ENCODE measurements at regions not wholly inside any gene's neighbourhood (a gene's known extent, or its start where the extent isn't known, plus 50 kb on each side); places are given as distances from the start of the nearest gene placed in this dataset.
"Not testable (repeated sequence)": the region's sequence is repeated elsewhere in the genome, so short reads cannot be mapped to it uniquely, and the experiment has no call there.

DNA sequence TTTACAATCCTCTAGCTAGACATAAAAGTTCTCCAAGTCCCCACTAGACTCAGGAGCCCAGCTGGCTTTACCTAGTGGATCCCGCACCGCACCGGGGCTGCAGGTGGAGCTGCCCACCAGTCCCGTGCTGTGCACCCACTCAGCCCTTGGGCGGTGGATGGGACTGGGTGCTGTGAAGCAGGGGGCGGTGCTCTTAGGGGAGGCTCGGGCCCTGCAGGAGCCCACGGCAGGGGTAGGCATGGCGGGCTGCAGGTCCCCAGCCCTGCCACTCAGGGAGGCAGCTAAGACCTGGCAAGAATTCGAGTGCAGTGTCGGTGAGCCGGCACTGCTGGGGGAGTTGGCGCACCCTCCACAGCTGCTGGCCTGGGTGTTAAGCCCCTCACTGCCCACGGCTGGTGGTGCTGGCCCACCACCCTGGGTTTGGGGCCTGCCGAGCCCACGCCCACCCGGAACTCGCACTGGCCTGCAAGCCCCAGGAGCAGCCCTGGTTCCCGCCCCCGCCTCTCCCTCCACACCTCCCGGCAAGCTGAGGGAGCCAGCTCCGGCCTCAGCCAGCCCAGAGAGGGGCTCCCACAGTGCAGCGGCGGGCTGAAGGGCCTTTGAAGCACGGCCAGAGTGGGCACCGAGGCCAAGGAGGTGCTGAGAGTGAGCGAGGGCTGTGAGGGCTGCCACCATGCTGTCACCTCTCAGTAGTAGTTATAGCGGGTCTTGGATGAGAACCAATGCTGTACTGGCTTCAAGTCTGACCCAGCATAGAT is 255.2 kb downstream of the CDH7 start:
- Mint-ChIP-seq H3K9me3 (peaks cover 0 to 23% (median 11%) of the 10 kb centered on the region in 9 donors), H3K4me1 (peaks cover 0 to 2% (median 0%) of the 10 kb centered on the region in 4 donors), H3K36me3 (no peaks in the 10 kb centered on the region), H3K4me3 (no peak overlapping the region), H3K27ac (no peak overlapping the region), H3K27me3 (no peaks in the 10 kb centered on the region)
- DNase-seq (no peak), ATAC-seq (no peak)
- POLR2A ChIA-PET, result no interaction called here

DNA sequence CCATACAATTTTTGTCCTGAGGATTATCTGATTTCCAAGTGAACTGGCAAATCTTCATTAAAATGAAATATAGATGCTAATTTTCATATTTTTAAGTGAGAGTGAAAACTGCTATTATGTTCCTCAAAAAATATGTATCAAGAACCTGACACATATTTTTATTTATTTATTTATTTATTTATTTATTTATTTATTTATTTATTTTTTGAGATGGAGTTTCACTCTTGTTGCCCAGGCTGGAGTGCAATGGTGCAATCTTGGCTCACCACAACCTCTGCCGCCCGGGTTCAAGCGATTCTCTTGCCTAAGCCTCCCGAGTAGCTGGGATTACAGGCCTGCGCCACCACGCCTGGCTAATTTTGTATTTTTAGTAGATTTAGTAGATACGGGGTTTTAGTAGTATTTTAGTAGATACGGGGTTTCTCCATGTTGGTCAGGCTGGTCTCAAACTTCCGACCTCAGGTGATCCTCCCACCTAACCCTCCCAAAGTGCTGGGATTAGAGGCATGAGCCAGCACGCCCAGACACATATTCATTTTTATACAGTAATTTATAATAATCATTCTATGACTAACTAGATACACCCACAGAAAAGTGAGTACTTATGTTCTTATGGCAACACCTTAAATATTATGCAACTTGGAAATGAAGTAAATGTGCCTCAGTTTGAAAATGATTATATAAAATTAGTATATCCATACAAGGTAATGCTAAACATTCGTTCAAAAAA is 248.3 kb downstream of the CDH7 start:
- H3K9me3 Mint-ChIP-seq, result peaks cover 0 to 23% (median 4%) of the 10 kb centered on the region in 9 donors
- H3K4me1 Mint-ChIP-seq, DNase-seq, H3K4me3 Mint-ChIP-seq, POLR2A ChIA-PET, H3K27ac Mint-ChIP-seq, H3K36me3 Mint-ChIP-seq, ATAC-seq, H3K27me3 Mint-ChIP-seq: not testable (repeated sequence)

DNA sequence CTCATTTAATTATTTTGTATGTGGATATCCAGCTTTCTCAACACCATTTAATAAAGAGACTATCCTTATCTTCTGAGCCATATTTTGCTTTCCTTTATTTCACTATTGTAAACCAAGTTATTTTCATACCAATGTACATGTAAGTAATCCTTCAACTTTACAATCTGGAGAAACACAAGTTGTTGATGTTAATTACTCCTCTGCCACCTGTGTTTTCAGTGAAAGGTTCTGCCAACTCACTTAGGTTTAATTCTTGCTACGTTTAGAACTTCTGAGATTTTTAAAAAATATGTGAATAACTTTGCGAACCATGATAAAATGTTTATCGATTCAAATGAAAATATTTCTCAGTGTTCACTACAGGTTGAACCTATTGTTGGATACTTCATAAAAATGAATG is 244.4 kb downstream of the CDH7 start:
- ATAC-seq (no peak), DNase-seq (no peak)
- Mint-ChIP-seq H3K4me1 (no peaks in the 10 kb centered on the region), H3K27ac (no peak overlapping the region), H3K27me3 (no peaks in the 10 kb centered on the region), H3K36me3 (no peaks in the 10 kb centered on the region), H3K9me3 (peaks cover 0 to 5% (median 0%) of the 10 kb centered on the region in 9 donors), H3K4me3 (no peak overlapping the region)
- POLR2A ChIA-PET, result no interaction called here

DNA sequence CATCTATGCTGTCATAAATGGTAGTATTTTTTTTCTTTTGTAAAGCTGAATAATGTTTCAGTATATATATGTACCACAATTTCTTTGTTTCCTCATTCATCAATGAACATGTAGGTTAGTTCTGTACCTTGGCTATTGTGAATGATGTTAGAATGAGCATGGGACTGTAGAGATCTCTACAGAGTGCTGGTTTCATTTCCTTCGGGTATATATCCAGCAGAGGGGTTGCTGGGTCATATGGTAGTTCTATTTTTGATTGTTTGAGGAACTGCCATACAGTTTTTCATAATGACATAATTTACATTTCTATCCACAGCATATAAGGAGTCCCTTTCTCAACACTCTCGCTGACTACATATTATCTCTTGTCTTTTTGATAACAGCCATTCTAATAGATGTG is 243.5 kb downstream of the CDH7 start:
- Mint-ChIP-seq H3K4me1 (no peaks in the 10 kb centered on the region), H3K36me3 (no peaks in the 10 kb centered on the region), H3K4me3 (no peak overlapping the region), H3K27me3 (no peaks in the 10 kb centered on the region), H3K9me3 (peaks cover 0 to 8% (median 0%) of the 10 kb centered on the region in 9 donors), H3K27ac (no peak overlapping the region)
- DNase-seq (no peak), ATAC-seq (no peak)
- POLR2A ChIA-PET, result no interaction called here

DNA sequence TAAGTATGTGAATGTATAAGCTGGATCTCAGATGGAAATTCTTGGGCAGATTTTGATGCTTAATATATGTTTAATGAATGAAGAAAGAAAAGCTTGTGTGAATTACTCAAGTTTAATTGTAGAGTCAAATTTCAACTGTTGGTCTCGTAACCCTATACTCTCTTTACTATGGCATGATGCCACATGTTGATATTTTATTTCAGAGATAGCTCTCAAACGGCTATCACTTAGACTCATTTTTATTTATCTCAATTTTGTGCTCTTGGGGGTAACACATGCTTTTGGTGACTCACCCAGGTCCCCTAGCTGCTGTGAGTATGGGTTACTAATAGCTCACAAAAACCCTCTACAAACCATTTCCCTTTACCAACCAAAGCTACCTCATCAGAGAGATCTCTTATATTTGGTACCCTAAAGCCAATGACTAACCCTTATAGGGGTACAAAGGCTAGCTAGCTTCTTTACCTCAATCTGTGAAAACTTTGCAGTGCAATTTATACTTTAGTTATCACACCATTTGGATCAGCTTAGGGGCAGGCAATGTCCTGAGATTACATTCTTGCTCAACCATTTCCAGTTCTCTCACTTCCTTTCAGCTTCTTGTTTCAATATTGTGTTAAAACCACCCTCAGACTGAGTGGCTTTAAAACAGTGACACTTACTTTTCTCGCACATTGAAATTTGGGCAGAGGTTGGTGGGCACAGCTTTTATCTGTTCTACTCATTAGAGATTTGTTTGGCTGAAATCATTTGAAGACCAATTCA is 240.3 kb downstream of the CDH7 start:
- Mint-ChIP-seq H3K27me3 (no peaks in the 10 kb centered on the region), H3K27ac (no peak overlapping the region), H3K36me3 (no peaks in the 10 kb centered on the region), H3K4me1 (no peaks in the 10 kb centered on the region), H3K9me3 (peaks cover 0 to 12% (median 0%) of the 10 kb centered on the region in 9 donors), H3K4me3 (no peak overlapping the region)
- POLR2A ChIA-PET, result no interaction called here
- no peak for DNase-seq
- no peak for ATAC-seq

DNA sequence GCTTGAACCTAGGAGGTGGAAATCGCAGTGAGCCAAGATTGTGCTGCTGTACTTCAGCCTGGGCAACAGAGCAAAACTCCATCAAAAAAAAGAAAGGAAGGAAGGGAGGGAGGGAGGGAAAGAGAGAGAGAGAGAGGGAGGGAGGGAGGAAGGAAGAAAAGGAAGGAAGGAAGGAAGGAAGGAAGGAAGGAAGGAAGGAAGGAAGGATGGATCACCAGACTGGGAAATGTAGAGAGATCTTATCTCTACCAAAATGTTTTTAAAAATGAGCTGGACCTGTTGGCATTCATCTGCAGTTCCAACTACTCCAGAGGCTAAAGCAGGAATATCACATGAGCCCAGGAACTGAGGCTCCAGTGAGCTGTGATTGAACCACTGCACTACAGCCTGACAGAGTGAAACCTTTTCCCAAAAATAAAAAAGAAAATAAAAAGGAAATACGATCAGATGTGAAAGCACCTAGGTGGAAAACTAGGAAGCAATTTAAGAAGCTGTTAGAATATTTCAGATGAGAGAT is 239.4 kb downstream of the CDH7 start:
- no peaks in the 10 kb centered on the region for H3K4me1 Mint-ChIP-seq
- no peak for DNase-seq
- peaks cover 0 to 12% (median 0%) of the 10 kb centered on the region in 9 donors for H3K9me3 Mint-ChIP-seq
- no peak for ATAC-seq
- no peak overlapping the region for H3K4me3 Mint-ChIP-seq
- H3K36me3 Mint-ChIP-seq, result no peaks in the 10 kb centered on the region
- no peaks in the 10 kb centered on the region for H3K27me3 Mint-ChIP-seq
- POLR2A ChIA-PET, result no interaction called here
- H3K27ac Mint-ChIP-seq, result no peak overlapping the region

DNA sequence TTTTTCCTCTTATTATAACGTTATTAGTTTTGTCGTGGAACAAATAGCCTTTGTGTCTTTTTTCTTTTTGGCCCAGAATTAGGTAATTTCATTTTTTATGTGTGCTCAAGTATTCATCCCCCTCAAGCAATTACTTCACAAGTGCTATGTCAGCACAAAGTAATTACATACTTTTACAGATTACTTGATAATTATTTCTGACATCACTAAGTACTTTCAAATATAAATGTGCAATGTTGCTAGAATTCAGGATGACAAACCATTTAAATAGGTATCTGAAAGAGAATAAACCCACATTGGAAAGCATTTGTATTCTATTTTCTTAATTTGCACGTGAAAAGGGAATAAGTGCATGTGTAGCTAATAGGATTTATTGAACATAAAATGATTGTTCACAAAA is 238.2 kb downstream of the CDH7 start:
- peaks cover 0 to 15% (median 0%) of the 10 kb centered on the region in 9 donors for H3K9me3 Mint-ChIP-seq
- no peak overlapping the region for H3K4me3 Mint-ChIP-seq
- no peaks in the 10 kb centered on the region for H3K4me1 Mint-ChIP-seq
- no peak overlapping the region for H3K27ac Mint-ChIP-seq
- no peaks in the 10 kb centered on the region for H3K27me3 Mint-ChIP-seq
- POLR2A ChIA-PET, result no interaction called here
- no peaks in the 10 kb centered on the region for H3K36me3 Mint-ChIP-seq
- DNase-seq, result no peak
- ATAC-seq, result no peak

DNA sequence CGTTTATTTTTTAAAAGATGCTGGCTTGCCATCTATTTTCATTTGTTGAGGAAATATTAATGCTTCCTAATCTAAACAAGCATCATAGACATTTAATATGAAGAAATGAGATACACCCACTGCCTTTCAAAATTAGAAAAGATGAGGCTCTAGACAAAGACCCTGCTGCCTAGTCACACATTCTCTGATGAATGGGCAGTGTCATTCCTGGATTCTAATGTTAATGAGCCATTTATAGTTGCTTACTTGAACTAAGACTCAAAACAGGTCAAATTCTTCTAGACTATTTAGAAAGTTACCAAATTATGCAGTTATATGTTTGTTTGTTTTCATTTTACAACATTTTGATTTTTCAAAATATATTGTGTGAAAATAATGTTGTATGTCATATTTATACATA is 237.6 kb downstream of the CDH7 start:
- Mint-ChIP-seq H3K4me3 (no peak overlapping the region), H3K27me3 (no peaks in the 10 kb centered on the region), H3K9me3 (peaks cover 0 to 15% (median 0%) of the 10 kb centered on the region in 9 donors), H3K36me3 (no peaks in the 10 kb centered on the region), H3K4me1 (no peaks in the 10 kb centered on the region), H3K27ac (no peak overlapping the region)
- no peak for DNase-seq
- ATAC-seq, result no peak
- POLR2A ChIA-PET, result no interaction called here

DNA sequence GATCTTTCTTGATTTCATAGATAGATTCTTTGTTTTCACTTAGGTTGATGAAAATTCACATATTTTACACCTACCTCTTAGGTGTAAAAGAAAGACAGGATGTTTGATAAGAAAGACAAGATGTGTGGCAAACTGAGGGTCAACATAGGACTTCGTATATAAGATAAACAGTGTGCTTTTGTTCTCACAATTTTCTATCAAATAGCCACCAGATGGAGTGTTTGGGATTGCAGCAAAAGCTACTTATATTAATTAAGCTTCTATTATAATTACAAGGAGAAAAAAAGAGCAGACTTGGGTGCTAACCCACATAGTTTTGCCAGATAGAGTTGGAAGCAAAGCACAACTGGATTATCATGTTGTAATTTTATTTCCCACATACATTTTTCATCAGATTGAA is 232.9 kb downstream of the CDH7 start:
- H3K36me3 Mint-ChIP-seq, result no peaks in the 10 kb centered on the region
- no peak for DNase-seq
- H3K4me3 Mint-ChIP-seq, result no peak overlapping the region
- POLR2A ChIA-PET, result no interaction called here
- no peaks in the 10 kb centered on the region for H3K4me1 Mint-ChIP-seq
- H3K27ac Mint-ChIP-seq, result no peak overlapping the region
- H3K9me3 Mint-ChIP-seq, result peaks cover 2 to 14% (median 8%) of the 10 kb centered on the region in 9 donors
- no peaks in the 10 kb centered on the region for H3K27me3 Mint-ChIP-seq
- ATAC-seq, result no peak

DNA sequence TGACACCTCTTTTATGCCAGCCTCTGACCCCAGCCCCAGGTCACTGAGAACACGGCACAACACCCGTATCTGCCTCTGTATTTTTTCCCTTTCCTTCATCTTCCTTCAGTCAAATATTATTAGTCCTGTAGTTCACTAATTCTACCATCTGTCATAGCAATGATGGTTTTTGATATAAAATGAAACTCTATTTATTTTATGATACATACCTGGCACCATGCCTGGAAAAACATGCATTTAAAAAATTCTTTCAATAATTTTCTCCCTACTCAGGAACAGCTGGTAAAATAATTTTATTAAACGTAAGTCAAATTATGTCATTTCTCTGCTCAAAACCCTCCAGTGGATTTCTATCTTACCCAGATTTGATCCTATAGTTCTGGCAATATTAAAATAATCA is 224.7 kb downstream of the CDH7 start:
- DNase-seq, result no peak
- Mint-ChIP-seq H3K4me1 (no peaks in the 10 kb centered on the region), H3K36me3 (no peaks in the 10 kb centered on the region), H3K9me3 (peaks cover 0 to 23% (median 5%) of the 10 kb centered on the region in 9 donors), H3K4me3 (no peak overlapping the region), H3K27me3 (no peaks in the 10 kb centered on the region), H3K27ac (no peak overlapping the region)
- POLR2A ChIA-PET, result no interaction called here
- ATAC-seq, result no peak

DNA sequence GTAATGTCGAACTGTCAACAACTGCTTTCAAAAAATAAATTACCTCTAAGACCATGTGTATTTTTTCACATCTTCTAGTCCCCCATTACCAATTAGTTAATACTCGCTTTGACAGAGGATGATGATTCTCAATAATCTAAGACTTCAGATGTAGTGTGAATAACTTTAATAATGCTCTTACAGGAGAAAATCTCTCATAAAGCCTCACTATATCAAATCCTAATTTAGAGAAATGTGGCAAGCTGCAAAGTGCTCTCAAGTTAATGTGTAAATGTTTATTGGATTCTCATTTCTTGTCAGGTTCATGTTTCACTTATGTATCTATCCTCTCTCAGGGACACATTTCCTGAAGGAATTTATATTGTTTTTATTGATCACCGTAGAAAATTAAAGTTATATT is 223.9 kb downstream of the CDH7 start:
- Mint-ChIP-seq H3K9me3 (peaks cover 0 to 25% (median 5%) of the 10 kb centered on the region in 9 donors), H3K27me3 (no peaks in the 10 kb centered on the region), H3K4me1 (no peaks in the 10 kb centered on the region), H3K27ac (no peak overlapping the region), H3K4me3 (no peak overlapping the region), H3K36me3 (no peaks in the 10 kb centered on the region)
- POLR2A ChIA-PET, result no interaction called here
- DNase-seq, result no peak
- ATAC-seq, result no peak

DNA sequence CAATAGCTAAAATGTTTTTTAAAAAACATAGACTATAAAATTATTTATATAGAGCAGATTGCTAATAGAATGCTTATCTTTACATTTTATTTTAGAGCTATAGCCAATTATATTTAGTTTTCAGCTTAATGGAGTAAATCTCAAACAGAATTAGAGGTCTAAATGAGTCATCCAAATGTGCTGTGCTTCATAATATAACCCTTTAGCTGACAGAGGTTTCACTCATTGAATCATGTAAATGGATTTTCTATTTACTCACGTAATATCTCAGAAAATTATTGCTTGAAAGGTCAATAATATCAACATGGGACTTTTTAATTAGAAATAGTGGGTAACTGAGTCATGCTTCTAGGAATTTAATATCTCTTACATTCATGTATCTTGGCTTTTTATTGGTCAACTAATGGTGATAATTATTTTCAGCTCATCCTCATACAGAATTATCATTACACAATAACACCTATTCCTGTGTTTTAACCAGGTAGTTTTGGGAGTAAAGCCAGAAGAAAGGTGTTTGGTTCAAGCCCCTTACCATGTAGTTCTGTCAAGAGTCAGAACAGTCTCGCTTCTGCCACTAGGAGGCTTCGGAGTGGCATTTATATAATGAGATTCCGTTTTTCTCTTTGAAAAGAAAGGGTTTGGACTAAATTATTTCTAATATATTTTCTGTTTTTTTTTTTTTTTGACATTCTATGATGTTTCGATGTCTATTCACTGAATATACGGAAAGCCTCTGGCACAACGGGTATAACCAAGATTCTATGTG is 217.6 kb downstream of the CDH7 start:
- Mint-ChIP-seq H3K9me3 (peaks cover 0 to 13% (median 4%) of the 10 kb centered on the region in 9 donors), H3K27me3 (no peaks in the 10 kb centered on the region), H3K36me3 (no peaks in the 10 kb centered on the region), H3K4me1 (no peaks in the 10 kb centered on the region), H3K27ac (no peak overlapping the region), H3K4me3 (no peak overlapping the region)
- POLR2A ChIA-PET, result no interaction called here
- ATAC-seq (no peak), DNase-seq (no peak)
